GM23248 (cell line): ENCODE measurements at regions not wholly inside any gene's neighbourhood (a gene's known extent, or its start where the extent isn't known, plus 50 kb on each side); places are given as distances from the start of the nearest gene placed in this dataset.

ENCODE experiments used
- EZH2 ChIP-seq: fragments of 200-600 bp; sonication (generic); IDR thresholded peaks from 2 replicates; pipeline ENCODE4 v1.6.1; 2018; ENCODE audit warnings: antibody characterized with exemption, mild to moderate bottlenecking; ENCODE audit not compliant: insufficient read depth, poor library complexity, severe bottlenecking
- EZH2phosphoT487 ChIP-seq: fragments of 200-600 bp; sonication (generic); IDR thresholded peaks from 2 replicates; pipeline ENCODE4 v1.6.1; 2018; ENCODE audit warnings: antibody characterized with exemption, moderate library complexity, mild to moderate bottlenecking, low read depth; ENCODE audit not compliant: insufficient read depth

GRCh38 chr2:34848691-34849090 is 1249.6 kb upstream of the FAM98A start:
- no peak for TF ChIP-seq EZH2
- no peak for TF ChIP-seq EZH2phosphoT487
